ENCODE measurements at regions not wholly inside any gene's neighbourhood (a gene's known extent, or its start where the extent isn't known, plus 50 kb on each side); places are given as distances from the start of the nearest gene placed in this dataset.

- Histone ChIP-seq H3K18ac (ENCODE audit: insufficient read length, low read depth, low read length) (no peak overlapping the region), H2BK20ac (ENCODE audit: low read depth, low read length, poor library complexity, severe bottlenecking) (no peak overlapping the region), H4K8ac (replicated peaks; ENCODE audit: insufficient read length, low read depth, low read length) (no peak overlapping the region), H2BK120ac (ENCODE audit: low read depth, low read length, poor library complexity, severe bottlenecking) (no peak overlapping the region), H3K9me3 (ENCODE audit: control insufficient read depth, low read depth, low read length) (no peaks in the 10 kb centered on the region), H3T11ph (ENCODE audit: low read length) (peak overlapping the region; percentile 60), H3K79me1 (ENCODE audit: insufficient read depth, low read depth, low read length, poor library complexity, severe bottlenecking) (no peaks in the 10 kb centered on the region), H2BK5ac (ENCODE audit: insufficient read length, low read length) (no peak overlapping the region), H3K27me3 (ENCODE audit: insufficient read depth, low read length) (no peaks in the 10 kb centered on the region), H2BK12ac (ENCODE audit: insufficient read length, low read depth, low read length) (no peak overlapping the region), H3K9ac (ENCODE audit: extremely low read depth, insufficient read length, low read length) (no peak overlapping the region), H3K27ac (ENCODE audit: insufficient read length, low read depth, low read length) (no peak overlapping the region), H2BK15ac (ENCODE audit: low read depth, low read length) (no peak overlapping the region; the same call in 1 of the 2 replicates), H3K56ac (ENCODE audit: insufficient read length, low read depth, low read length) (no peak overlapping the region), H3K23ac (ENCODE audit: insufficient read length, low read depth, low read length) (no peak overlapping the region), H4K5ac (ENCODE audit: insufficient read length, low read depth, low read length) (no peak overlapping the region), H3K4me1 (ENCODE audit: insufficient read depth, low read length) (peaks cover 12% of the 10 kb centered on the region; the same call in 1 of the 2 replicates), H4K91ac (ENCODE audit: insufficient read length, low read depth, low read length) (no peak overlapping the region), H4K20me1 (ENCODE audit: control insufficient read depth, insufficient read depth, insufficient read length) (no peaks in the 10 kb centered on the region), H2AK5ac (ENCODE audit: insufficient read length, low read length) (no peak overlapping the region), H3K4me2 (ENCODE audit: insufficient read depth, insufficient read length, low read length) (no peak overlapping the region), H3K23me2 (ENCODE audit: insufficient read length, low read depth, low read length, poor library complexity, severe bottlenecking) (no peaks in the 10 kb centered on the region), H3K79me2 (ENCODE audit: insufficient read depth, low read length) (no peaks in the 10 kb centered on the region), H3K14ac (ENCODE audit: insufficient read depth, low read length) (no peak overlapping the region), H3K4ac (ENCODE audit: low read depth, low read length) (no peak overlapping the region), H2AFZ (ENCODE audit: low read length) (no peak overlapping the region)
- H3K4me1 Mint-ChIP-seq = peaks cover 36 to 57% of the 10 kb centered on the region in 2 experiments
- peaks cover 0 to 2% of the 10 kb centered on the region in 2 experiments; a peak in 1 of 5 replicates for H3K9me3 Mint-ChIP-seq
- H3K4me3 Mint-ChIP-seq = no peak overlapping the region
- peak overlapping the region in 1 of 3 experiments; percentile 76; a peak in 1 of 7 replicates for H3K27ac Mint-ChIP-seq
- H3K36me3 Mint-ChIP-seq (ENCODE audit: insufficient read depth in 1 of 3, low read depth in 3 of 3) = peaks cover 0 to 1% (median 0%) of the 10 kb centered on the region in 3 experiments; a peak in 2 of 7 replicates
- WGBS (ENCODE audit: extremely low coverage, insufficient read length, low lambda C conversion rate) = no CpG with 5 or more reads among the region's 7 CpGs
- no peak for DNase-seq
- TF ChIP-seq CTCF (conservative IDR thresholded peaks at IDR 0.05) = no peak
- no peaks in the 10 kb centered on the region for H3K27me3 Mint-ChIP-seq (ENCODE audit: low read depth)
These were observed 58.3 kb downstream of the PTTG1 start for GRCh38 chr5:160479926-160480325.
